ENCODE measurements at regions not wholly inside any gene's neighbourhood (a gene's known extent, or its start where the extent isn't known, plus 50 kb on each side); places are given as distances from the start of the nearest gene placed in this dataset.

GRCh38 chr11:70716216-70716615, 317.9 kb downstream of the CTTN start:
- TF ChIP-seq MYC (IDR thresholded peaks at IDR 0.05; ENCODE audit: low read depth, low read length) = no peak
- TF ChIP-seq MAX (IDR thresholded peaks at IDR 0.05; ENCODE audit: low read depth, low read length) = no peak
- TF ChIP-seq CTCF (IDR thresholded peaks at IDR 0.05; ENCODE audit: low read depth, low read length) = no peak
- no peak for TF ChIP-seq POLR2A (IDR thresholded peaks at IDR 0.05; ENCODE audit: extremely low read depth, insufficient read length)
- no peak for DNase-seq (ENCODE audit: low read depth)
- H3K4me3 ChIP-seq (ENCODE audit: low read depth, low read length) = no peak overlapping the region

- TF ChIP-seq POLR2A (IDR thresholded peaks at IDR 0.05; ENCODE audit: extremely low read depth, insufficient read length) = no peak
- DNase-seq (ENCODE audit: low read depth) = peak; percentile 82
- no peak overlapping the region for H3K4me3 ChIP-seq (ENCODE audit: low read depth, low read length)
Measured at GRCh38 chr11:70716986-70717775, 318.9 kb downstream of the CTTN start.

GRCh38 chr11:70717936-70718595, 319.7 kb downstream of the CTTN start:
- no peak for TF ChIP-seq MYC (IDR thresholded peaks at IDR 0.05; ENCODE audit: low read depth, low read length)
- TF ChIP-seq POLR2A (IDR thresholded peaks at IDR 0.05; ENCODE audit: extremely low read depth, insufficient read length) = no peak
- H3K4me3 ChIP-seq (ENCODE audit: low read depth, low read length) = no peak overlapping the region
- no peak for DNase-seq (ENCODE audit: low read depth)

GRCh38 chr11:70719516-70719915, 321.2 kb downstream of the CTTN start:
- no peak overlapping the region for H3K4me3 ChIP-seq (ENCODE audit: low read depth, low read length)
- TF ChIP-seq POLR2A (IDR thresholded peaks at IDR 0.05; ENCODE audit: extremely low read depth, insufficient read length) = no peak
- no peak for TF ChIP-seq CTCF (IDR thresholded peaks at IDR 0.05; ENCODE audit: low read depth, low read length)
- TF ChIP-seq MYC (IDR thresholded peaks at IDR 0.05; ENCODE audit: low read depth, low read length) = no peak
- TF ChIP-seq MAX (IDR thresholded peaks at IDR 0.05; ENCODE audit: low read depth, low read length) = no peak

GRCh38 chr11:70720281-70720680, 322.0 kb downstream of the CTTN start:
- H3K4me3 ChIP-seq (ENCODE audit: low read depth, low read length) = no peak overlapping the region
- TF ChIP-seq MYC (IDR thresholded peaks at IDR 0.05; ENCODE audit: low read depth, low read length) (no peak), POLR2A (IDR thresholded peaks at IDR 0.05; ENCODE audit: extremely low read depth, insufficient read length) (no peak), MAX (IDR thresholded peaks at IDR 0.05; ENCODE audit: low read depth, low read length) (no peak), CTCF (IDR thresholded peaks at IDR 0.05; ENCODE audit: low read depth, low read length) (no peak)
- DNase-seq (ENCODE audit: low read depth) = no peak

More at GRCh38 chr11:70719516-70719915, 321.2 kb downstream of the CTTN start:
- DNase-seq (ENCODE audit: low read depth) = no peak

GRCh38 chr11:70721006-70721405, 322.7 kb downstream of the CTTN start:
- no peak overlapping the region for H3K4me3 ChIP-seq (ENCODE audit: low read depth, low read length)
- no peak for DNase-seq (ENCODE audit: low read depth)
- TF ChIP-seq POLR2A (IDR thresholded peaks at IDR 0.05; ENCODE audit: extremely low read depth, insufficient read length) = no peak
- no peak for TF ChIP-seq MYC (IDR thresholded peaks at IDR 0.05; ENCODE audit: low read depth, low read length)
- TF ChIP-seq CTCF (IDR thresholded peaks at IDR 0.05; ENCODE audit: low read depth, low read length) = no peak
- TF ChIP-seq MAX (IDR thresholded peaks at IDR 0.05; ENCODE audit: low read depth, low read length) = no peak

Data from NB4 (cell line).